GM21737 (cell line): ENCODE measurements at regions not wholly inside any gene's neighbourhood (a gene's known extent, or its start where the extent isn't known, plus 50 kb on each side); places are given as distances from the start of the nearest gene placed in this dataset.

Experiments
- ATAC-seq: cut with Tn5 transposase; IDR thresholded peaks from one replicate; pipeline ENCODE4 v1.9.1; 2021; ENCODE audit warnings: mild to moderate bottlenecking, moderate library complexity; ENCODE audit not compliant: unreplicated experiment

- ATAC-seq: no peak
These were observed 58.6 kb upstream of the NYAP2 start for GRCh38 chr2:225340923-225341322.

GRCh38 chr2:225337183-225337582 is 62.3 kb upstream of the NYAP2 start:
- ATAC-seq: no peak

DNA sequence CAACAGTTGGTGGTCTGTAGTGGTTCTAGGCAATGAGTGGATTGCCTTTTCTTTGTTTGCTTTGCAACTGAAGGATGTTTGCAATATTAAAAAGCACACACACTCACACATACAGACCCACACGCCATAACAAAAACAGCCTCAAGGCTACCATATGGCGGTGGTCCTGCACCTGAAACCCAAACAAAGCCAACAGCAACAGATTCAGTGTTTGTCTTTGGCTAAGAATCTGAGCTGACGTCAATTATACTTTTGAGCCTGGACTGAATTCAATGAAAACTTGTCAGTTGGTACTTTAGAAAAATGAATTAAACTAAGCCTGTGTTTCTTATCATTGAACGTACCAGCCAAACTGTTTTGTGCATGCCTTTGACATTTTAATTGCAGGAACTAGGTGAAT is 65.0 kb upstream of the NYAP2 start:
- ATAC-seq: no peak

DNA sequence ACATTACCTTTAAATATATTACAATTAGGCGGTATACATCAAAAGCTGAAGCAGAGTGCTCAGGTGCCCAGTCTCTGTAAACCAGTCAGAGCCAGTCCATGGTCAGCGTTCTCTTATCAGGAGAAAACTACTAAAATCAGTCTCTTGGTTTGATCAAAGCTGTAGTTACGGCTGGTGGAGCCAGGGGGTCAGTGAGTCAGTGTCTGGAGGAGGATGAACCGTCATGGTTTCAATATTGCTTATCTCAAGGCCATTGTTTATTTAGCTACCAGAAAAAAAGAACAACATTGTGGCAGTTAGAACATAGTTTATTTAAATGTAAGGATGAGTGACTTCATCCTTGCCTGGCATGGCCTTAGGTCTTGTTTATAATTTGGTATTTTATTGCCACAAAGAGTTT is 71.3 kb upstream of the NYAP2 start:
- no peak for ATAC-seq

DNA sequence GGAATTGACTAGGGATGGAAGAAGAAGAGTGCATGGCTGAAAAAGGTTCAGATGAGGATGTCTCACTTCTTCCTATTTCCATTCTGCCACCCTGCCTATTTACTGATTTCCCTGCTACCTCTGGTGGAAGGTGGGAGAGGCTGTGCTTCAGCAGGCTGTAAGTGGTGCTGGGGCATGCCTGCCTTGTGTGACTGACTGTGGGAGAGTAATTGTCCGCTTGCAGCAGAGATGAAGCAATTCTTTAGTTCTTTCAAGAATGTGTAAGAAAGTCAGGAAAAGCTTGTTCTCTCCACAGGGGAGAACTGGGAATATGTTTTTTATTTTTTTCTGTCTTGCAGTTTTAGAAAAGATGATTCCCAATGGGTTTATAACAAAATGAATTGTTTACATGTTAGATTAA is 72.5 kb upstream of the NYAP2 start:
- ATAC-seq: no peak

GRCh38 chr2:225319872-225320271 is 79.6 kb upstream of the NYAP2 start:
- no peak for ATAC-seq

DNA sequence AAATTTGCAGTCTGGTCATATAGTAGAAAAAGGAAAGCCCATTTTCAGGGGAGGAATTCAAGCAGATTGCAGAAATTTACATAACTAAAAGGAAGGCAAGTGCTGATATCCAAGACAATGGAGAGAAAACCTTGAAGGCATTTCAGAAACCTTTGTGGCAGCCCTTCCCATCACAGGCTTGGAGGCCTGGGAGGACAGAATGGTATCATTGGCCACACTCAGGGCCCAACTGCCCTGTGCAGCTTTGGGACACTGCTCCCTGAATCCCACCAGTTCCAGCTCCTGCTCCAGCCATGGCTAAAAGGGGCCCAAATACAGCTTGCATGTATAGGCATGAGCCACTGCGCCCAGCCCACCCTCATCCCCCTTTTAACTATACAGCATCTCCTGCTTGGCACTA is 81.1 kb upstream of the NYAP2 start:
- ATAC-seq: no peak

DNA sequence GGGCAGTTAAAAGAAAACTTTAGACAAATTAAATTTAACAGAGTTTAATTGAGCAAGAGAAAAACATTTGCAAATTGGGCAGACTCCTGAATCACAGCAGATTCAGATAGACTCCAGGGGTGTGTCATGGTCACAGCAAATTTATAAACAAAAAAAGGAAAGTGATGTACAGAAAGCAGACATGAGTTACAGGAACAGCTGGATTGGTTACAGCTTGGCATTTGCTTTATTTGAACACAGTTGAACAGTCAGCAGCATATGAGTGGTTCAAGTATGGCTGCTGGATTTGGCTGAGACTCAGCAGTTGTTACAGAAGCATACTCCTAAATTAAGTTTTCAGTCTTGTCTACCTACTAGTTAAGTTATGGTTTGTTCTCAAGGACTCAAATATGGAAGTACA is 82.3 kb upstream of the NYAP2 start:
- ATAC-seq: no peak

- no peak for ATAC-seq
These were observed 88.8 kb upstream of the NYAP2 start for GRCh38 chr2:225310745-225311144.

DNA sequence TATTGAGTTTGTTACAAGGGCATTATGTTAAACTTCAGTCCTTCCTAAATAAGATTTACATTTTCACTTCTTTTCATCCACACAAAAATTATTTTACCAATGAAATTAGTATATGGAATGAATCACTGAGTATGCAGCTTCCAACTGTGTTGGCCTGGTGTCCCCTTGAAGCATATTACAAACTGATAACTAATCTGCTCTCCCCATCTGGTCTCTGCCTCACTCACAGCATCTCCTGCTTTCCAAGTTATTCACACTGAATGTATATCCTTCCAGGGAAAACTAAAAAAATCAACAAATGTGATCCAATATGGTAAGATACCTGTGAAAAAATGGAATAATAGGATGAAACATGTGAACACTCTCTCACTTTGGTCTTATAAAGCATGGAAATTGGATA is 90.0 kb upstream of the NYAP2 start:
- no peak for ATAC-seq

DNA sequence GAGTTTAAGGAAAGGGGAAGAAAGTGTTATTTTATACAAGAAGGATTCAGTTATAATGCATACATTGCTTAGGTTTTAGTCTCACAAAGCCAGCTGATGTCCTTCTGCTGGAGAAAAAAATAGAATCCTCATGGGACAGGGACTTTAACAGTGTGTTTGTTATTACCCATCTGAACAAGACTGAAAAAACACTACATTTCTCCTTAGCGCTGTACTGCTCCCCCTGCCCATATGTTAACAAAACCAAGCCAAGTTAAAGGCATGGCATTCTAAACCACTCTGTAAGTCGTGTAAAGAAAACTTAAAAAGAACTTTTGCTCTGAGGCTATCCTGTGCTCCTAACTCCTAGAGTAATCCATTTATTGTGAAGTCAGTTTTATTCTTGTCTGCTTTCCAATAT is 102.6 kb upstream of the NYAP2 start:
- ATAC-seq: no peak

DNA sequence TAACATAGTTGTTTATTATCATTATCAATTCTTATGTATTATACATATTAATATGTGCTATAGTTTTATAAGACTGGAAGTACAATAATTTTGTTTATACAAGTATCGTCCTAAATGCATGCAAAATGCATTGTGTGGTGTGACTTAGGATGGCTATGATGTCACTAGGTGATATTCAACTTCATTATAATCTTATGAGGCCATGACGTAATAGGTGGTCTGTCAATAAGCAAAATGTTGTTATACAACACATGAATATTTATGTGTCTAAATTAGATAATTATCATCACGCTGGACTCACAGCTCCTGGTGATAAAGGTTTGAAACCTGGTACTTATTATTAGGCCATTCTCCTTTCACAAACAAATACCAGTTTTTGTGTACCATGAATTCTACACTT is 104.4 kb upstream of the NYAP2 start:
- ATAC-seq: no peak

GRCh38 chr2:225293638-225294037 is 105.9 kb upstream of the NYAP2 start:
- no peak for ATAC-seq

DNA sequence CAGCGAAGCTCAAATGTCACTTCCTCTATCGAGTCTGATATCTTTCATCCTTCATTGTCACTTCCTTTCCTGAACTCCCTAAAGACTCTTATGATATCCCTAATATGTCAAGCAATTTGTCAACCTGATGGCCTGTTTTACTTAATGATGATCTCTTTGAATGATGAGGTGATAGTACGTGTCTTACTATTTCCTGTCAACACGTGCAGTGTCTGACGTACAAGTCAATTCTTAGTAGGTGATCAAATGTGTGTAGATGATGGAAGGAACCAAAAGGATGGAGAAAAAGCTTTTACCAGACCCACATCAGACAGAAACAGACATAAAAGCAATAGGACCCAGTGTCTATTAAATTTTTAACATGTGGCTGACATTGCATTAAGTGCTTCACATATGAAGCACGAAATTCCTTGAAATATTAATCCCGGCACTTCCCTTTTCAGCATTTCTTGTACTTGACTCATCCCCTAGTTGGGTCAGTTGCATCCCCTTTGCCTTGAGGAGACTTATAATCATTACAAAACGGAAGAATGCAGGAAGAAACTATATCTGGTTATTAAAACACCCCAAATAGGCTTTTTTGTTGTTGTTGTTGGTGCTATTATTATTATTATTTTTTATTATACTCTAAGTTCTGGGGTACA is 108.6 kb upstream of the NYAP2 start:
- ATAC-seq: no peak

DNA sequence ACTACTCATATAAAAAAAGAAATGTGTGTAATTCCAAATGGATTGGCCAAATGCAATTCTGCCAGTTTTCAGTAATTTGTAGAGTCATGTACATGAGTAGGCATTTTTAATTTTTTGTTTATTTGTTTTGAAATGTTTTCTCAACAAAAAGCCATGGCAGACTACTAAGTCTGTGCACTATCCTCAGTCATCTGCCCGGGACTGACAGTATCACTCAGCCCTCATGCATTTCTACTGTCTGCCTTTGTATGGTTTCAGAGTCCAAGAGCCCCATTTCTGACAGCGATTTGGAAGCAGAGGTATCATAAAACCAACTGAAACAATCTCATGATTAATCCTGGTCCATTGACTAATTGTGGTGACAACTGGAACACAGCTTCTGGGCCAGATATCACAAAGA is 109.9 kb upstream of the NYAP2 start:
- no peak for ATAC-seq

- no peak for ATAC-seq
These were observed 110.5 kb upstream of the NYAP2 start for GRCh38 chr2:225288986-225289385.

GRCh38 chr2:225282858-225283710 is 116.4 kb upstream of the NYAP2 start:
- ATAC-seq: peak; percentile 77

- peak; percentile 68 for ATAC-seq
These were observed 123.3 kb upstream of the NYAP2 start for GRCh38 chr2:225276207-225276606.

- ATAC-seq: no peak
These were observed 124.1 kb upstream of the NYAP2 start for GRCh38 chr2:225275443-225275842.

DNA sequence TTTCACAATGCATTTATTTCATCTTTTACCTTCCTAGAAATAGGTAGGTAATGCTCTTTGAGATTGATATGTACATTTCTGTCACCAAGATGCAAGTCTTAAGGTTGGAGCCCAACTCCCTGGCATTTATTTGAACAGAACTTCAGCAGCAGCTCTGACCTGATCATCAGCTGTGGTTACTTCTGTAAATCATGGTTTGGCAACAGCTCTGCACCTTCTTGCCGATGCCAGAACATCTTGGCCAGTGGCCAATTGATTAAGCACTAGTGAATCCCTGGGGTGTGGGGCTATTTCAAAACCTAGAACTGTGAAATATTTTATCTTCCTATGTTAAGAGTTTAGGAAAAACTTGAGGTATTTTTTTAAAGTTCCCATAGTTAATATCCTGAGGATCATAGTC is 124.8 kb upstream of the NYAP2 start:
- ATAC-seq: no peak

- ATAC-seq: no peak
These were observed 127.3 kb upstream of the NYAP2 start for GRCh38 chr2:225272173-225272572.

GRCh38 chr2:225270861-225271260 is 128.6 kb upstream of the NYAP2 start:
- ATAC-seq: peak; percentile 100

- ATAC-seq: no peak
These were observed 129.5 kb upstream of the NYAP2 start for GRCh38 chr2:225270053-225270452.
